ENCODE measurements at regions not wholly inside any gene's neighbourhood (a gene's known extent, or its start where the extent isn't known, plus 50 kb on each side); places are given as distances from the start of the nearest gene placed in this dataset.

DNA sequence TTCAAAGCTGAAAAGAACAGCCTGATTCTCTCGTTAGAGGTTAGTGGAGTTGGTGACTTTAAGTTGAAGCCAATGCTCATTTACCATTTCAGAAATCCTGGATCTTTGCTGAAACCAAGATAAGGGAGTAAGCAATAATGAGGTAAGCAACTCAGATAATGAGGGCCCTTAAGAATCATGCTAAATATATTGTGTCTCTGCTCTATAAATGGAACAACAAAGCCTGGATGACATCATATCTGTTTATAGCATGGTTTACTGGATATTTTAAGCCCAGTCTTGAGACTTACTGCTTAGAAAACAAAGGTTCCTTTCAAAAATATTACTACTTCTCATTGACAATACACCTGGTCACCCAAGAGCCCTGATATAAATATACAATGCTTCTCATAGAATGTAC, 276.7 kb upstream of the PPARGC1A start:
- Histone ChIP-seq H4K20me1 (replicated peaks; ENCODE audit: control insufficient read depth, insufficient read depth, low read length) (no peaks in the 10 kb centered on the region), H3K27ac (ENCODE audit: extremely low read depth, low read depth, low read length) (no peak overlapping the region), H3K4me1 (replicated peaks in 1 of 2; ENCODE audit: control insufficient read depth in 2 of 2, insufficient read depth in 2 of 2, low read length in 2 of 2) (no peaks in the 10 kb centered on the region), H3K36me3 (ENCODE audit: control insufficient read depth, insufficient read depth, low read length) (no peaks in the 10 kb centered on the region), H3K4me2 (ENCODE audit: insufficient read depth, low read length) (no peak overlapping the region), H3K9me1 (ENCODE audit: control insufficient read depth, insufficient read depth, low read length) (no peaks in the 10 kb centered on the region), H2AFZ (ENCODE audit: low read depth, low read length) (no peak overlapping the region), H3K79me2 (ENCODE audit: control insufficient read depth, insufficient read depth, low read length) (no peaks in the 10 kb centered on the region), H3K9ac (ENCODE audit: insufficient read depth in 1 of 2, low read depth in 2 of 2, low read length in 2 of 2) (no peak overlapping the region), H3K9me3 (replicated peaks; ENCODE audit: control insufficient read depth, insufficient read depth, low read depth, low read length) (no peaks in the 10 kb centered on the region), H3K4me3 (no peak overlapping the region), H3K27me3 (ENCODE audit: control insufficient read depth in 2 of 2, insufficient read depth in 2 of 2, low read length in 2 of 2) (no peaks in the 10 kb centered on the region)
- no peak for FAIRE-seq
- DNase-seq (ENCODE audit: extremely low read depth in 1 of 4, low spot score in 3 of 4), result no peak
- in situ Hi-C loops (cut with MboI), result no loop called here
- no TSS peak for BruUV-seq (replicated peaks)
- 0% methylated on average over 1 of the region's 1 CpG for WGBS (ENCODE audit: insufficient coverage, low coverage, missing lambda C conversion rate)
- intact Hi-C loops (cut with micrococcal nuclease), result no loop called here
- ChIA-PET CTCF (ENCODE audit: low intra/inter-chr PET ratio) (no interaction called here), POLR2A (no interaction called here)
- no peak for ATAC-seq
- TF ChIP-seq, protein P1, sequence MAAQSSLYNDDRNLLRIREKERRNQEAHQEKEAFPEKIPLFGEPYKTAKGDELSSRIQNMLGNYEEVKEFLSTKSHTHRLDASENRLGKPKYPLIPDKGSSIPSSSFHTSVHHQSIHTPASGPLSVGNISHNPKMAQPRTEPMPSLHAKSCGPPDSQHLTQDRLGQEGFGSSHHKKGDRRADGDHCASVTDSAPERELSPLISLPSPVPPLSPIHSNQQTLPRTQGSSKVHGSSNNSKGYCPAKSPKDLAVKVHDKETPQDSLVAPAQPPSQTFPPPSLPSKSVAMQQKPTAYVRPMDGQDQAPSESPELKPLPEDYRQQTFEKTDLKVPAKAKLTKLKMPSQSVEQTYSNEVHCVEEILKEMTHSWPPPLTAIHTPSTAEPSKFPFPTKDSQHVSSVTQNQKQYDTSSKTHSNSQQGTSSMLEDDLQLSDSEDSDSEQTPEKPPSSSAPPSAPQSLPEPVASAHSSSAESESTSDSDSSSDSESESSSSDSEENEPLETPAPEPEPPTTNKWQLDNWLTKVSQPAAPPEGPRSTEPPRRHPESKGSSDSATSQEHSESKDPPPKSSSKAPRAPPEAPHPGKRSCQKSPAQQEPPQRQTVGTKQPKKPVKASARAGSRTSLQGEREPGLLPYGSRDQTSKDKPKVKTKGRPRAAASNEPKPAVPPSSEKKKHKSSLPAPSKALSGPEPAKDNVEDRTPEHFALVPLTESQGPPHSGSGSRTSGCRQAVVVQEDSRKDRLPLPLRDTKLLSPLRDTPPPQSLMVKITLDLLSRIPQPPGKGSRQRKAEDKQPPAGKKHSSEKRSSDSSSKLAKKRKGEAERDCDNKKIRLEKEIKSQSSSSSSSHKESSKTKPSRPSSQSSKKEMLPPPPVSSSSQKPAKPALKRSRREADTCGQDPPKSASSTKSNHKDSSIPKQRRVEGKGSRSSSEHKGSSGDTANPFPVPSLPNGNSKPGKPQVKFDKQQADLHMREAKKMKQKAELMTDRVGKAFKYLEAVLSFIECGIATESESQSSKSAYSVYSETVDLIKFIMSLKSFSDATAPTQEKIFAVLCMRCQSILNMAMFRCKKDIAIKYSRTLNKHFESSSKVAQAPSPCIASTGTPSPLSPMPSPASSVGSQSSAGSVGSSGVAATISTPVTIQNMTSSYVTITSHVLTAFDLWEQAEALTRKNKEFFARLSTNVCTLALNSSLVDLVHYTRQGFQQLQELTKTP (IDR thresholded peaks at IDR 0.05; ENCODE audit: low read depth in 1 of 2, partially characterized antibody in 2 of 2), result no peak
- TF ChIP-seq, protein P2, sequence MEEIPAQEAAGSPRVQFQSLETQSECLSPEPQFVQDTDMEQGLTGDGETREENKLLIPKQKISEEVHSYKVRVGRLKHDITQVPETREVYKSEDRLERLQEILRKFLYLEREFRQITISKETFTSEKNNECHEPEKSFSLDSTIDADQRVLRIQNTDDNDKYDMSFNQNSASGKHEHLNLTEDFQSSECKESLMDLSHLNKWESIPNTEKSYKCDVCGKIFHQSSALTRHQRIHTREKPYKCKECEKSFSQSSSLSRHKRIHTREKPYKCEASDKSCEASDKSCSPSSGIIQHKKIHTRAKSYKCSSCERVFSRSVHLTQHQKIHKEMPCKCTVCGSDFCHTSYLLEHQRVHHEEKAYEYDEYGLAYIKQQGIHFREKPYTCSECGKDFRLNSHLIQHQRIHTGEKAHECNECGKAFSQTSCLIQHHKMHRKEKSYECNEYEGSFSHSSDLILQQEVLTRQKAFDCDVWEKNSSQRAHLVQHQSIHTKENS (CRISPR knock-in tag; IDR thresholded peaks at IDR 0.05), result no peak
- TF ChIP-seq NFYB (IDR thresholded peaks at IDR 0.05; ENCODE audit: extremely low read depth, insufficient read length) (no peak), HEY1 (CRISPR knock-in tag; IDR thresholded peaks at IDR 0.05; ENCODE audit: borderline replicate concordance) (no peak), ZNF274 (IDR thresholded peaks at IDR 0.05; ENCODE audit: borderline replicate concordance, low read depth, low read length) (no peak), MITF (IDR thresholded peaks at IDR 0.05) (no peak)
- TF ChIP-seq, protein P3, sequence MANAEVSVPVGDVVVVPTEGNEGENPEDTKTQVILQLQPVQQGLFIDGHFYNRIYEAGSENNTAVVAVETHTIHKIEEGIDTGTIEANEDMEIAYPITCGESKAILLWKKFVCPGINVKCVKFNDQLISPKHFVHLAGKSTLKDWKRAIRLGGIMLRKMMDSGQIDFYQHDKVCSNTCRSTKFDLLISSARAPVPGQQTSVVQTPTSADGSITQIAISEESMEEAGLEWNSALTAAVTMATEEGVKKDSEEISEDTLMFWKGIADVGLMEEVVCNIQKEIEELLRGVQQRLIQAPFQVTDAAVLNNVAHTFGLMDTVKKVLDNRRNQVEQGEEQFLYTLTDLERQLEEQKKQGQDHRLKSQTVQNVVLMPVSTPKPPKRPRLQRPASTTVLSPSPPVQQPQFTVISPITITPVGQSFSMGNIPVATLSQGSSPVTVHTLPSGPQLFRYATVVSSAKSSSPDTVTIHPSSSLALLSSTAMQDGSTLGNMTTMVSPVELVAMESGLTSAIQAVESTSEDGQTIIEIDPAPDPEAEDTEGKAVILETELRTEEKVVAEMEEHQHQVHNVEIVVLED (CRISPR knock-in tag; IDR thresholded peaks at IDR 0.05), result no peak
- TF ChIP-seq, protein P4, sequence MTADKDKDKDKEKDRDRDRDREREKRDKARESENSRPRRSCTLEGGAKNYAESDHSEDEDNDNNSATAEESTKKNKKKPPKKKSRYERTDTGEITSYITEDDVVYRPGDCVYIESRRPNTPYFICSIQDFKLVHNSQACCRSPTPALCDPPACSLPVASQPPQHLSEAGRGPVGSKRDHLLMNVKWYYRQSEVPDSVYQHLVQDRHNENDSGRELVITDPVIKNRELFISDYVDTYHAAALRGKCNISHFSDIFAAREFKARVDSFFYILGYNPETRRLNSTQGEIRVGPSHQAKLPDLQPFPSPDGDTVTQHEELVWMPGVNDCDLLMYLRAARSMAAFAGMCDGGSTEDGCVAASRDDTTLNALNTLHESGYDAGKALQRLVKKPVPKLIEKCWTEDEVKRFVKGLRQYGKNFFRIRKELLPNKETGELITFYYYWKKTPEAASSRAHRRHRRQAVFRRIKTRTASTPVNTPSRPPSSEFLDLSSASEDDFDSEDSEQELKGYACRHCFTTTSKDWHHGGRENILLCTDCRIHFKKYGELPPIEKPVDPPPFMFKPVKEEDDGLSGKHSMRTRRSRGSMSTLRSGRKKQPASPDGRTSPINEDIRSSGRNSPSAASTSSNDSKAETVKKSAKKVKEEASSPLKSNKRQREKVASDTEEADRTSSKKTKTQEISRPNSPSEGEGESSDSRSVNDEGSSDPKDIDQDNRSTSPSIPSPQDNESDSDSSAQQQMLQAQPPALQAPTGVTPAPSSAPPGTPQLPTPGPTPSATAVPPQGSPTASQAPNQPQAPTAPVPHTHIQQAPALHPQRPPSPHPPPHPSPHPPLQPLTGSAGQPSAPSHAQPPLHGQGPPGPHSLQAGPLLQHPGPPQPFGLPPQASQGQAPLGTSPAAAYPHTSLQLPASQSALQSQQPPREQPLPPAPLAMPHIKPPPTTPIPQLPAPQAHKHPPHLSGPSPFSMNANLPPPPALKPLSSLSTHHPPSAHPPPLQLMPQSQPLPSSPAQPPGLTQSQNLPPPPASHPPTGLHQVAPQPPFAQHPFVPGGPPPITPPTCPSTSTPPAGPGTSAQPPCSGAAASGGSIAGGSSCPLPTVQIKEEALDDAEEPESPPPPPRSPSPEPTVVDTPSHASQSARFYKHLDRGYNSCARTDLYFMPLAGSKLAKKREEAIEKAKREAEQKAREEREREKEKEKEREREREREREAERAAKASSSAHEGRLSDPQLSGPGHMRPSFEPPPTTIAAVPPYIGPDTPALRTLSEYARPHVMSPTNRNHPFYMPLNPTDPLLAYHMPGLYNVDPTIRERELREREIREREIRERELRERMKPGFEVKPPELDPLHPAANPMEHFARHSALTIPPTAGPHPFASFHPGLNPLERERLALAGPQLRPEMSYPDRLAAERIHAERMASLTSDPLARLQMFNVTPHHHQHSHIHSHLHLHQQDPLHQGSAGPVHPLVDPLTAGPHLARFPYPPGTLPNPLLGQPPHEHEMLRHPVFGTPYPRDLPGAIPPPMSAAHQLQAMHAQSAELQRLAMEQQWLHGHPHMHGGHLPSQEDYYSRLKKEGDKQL (CRISPR knock-in tag; IDR thresholded peaks at IDR 0.05; ENCODE audit: borderline replicate concordance), result no peak
